ENCODE measurements at regions not wholly inside any gene's neighbourhood (a gene's known extent, or its start where the extent isn't known, plus 50 kb on each side); places are given as distances from the start of the nearest gene placed in this dataset.

- H3K27ac ChIP-seq: no peak overlapping the region
- H3K27me3 ChIP-seq: no peaks in the 10 kb centered on the region
- no peaks in the 10 kb centered on the region for H3K9me3 ChIP-seq
- no peak for TF ChIP-seq CTCF (IDR thresholded peaks at IDR 0.05)
- H3K36me3 ChIP-seq: no peaks in the 10 kb centered on the region
- no peaks in the 10 kb centered on the region for H3K4me1 ChIP-seq (ENCODE audit: control insufficient read depth in 1 of 2, insufficient read depth in 1 of 2, low read depth in 1 of 2, low read length in 1 of 2)
- H3K4me3 ChIP-seq (ENCODE audit: low read depth in 1 of 2, low read length in 1 of 2): no peak overlapping the region
Observed at GRCh38 chr4:181905708-181906107, 337.5 kb upstream of the TENM3 start.

GRCh38 chr4:181908168-181908567 is 335.0 kb upstream of the TENM3 start:
- TF ChIP-seq CTCF (IDR thresholded peaks at IDR 0.05): no peak
- Histone ChIP-seq H3K4me1 (ENCODE audit: control insufficient read depth in 1 of 2, insufficient read depth in 1 of 2, low read depth in 1 of 2, low read length in 1 of 2) (no peaks in the 10 kb centered on the region), H3K27ac (no peak overlapping the region), H3K27me3 (no peaks in the 10 kb centered on the region), H3K4me3 (ENCODE audit: low read depth in 1 of 2, low read length in 1 of 2) (no peak overlapping the region), H3K9me3 (no peaks in the 10 kb centered on the region), H3K36me3 (no peaks in the 10 kb centered on the region)

- Histone ChIP-seq H3K4me1 (ENCODE audit: control insufficient read depth in 1 of 2, insufficient read depth in 1 of 2, low read depth in 1 of 2, low read length in 1 of 2) (no peaks in the 10 kb centered on the region), H3K4me3 (ENCODE audit: low read depth in 1 of 2, low read length in 1 of 2) (no peak overlapping the region), H3K9me3 (no peaks in the 10 kb centered on the region), H3K36me3 (no peaks in the 10 kb centered on the region), H3K27ac (no peak overlapping the region), H3K27me3 (no peaks in the 10 kb centered on the region)
- TF ChIP-seq CTCF (IDR thresholded peaks at IDR 0.05): no peak
Observed at GRCh38 chr4:181909368-181909767, 333.8 kb upstream of the TENM3 start.

GRCh38 chr4:181911420-181911819 is 331.8 kb upstream of the TENM3 start:
- no peak overlapping the region for H3K4me3 ChIP-seq (ENCODE audit: low read depth in 1 of 2, low read length in 1 of 2)
- no peaks in the 10 kb centered on the region for H3K9me3 ChIP-seq
- H3K36me3 ChIP-seq: no peaks in the 10 kb centered on the region
- H3K27me3 ChIP-seq: no peaks in the 10 kb centered on the region
- TF ChIP-seq CTCF (IDR thresholded peaks at IDR 0.05): no peak
- H3K4me1 ChIP-seq (ENCODE audit: control insufficient read depth in 1 of 2, insufficient read depth in 1 of 2, low read depth in 1 of 2, low read length in 1 of 2): no peaks in the 10 kb centered on the region
- H3K27ac ChIP-seq: no peak overlapping the region

- no peak overlapping the region for H3K4me3 ChIP-seq (ENCODE audit: low read depth in 1 of 2, low read length in 1 of 2)
- no peak overlapping the region for H3K27ac ChIP-seq
- H3K36me3 ChIP-seq: no peaks in the 10 kb centered on the region
- TF ChIP-seq CTCF (IDR thresholded peaks at IDR 0.05): no peak
- H3K9me3 ChIP-seq: no peaks in the 10 kb centered on the region
- no peaks in the 10 kb centered on the region for H3K27me3 ChIP-seq
- H3K4me1 ChIP-seq (ENCODE audit: control insufficient read depth in 1 of 2, insufficient read depth in 1 of 2, low read depth in 1 of 2, low read length in 1 of 2): no peaks in the 10 kb centered on the region
Observed at GRCh38 chr4:181933471-181933870, 309.7 kb upstream of the TENM3 start.

- TF ChIP-seq CTCF (IDR thresholded peaks at IDR 0.05): no peak
- H3K4me1 ChIP-seq (ENCODE audit: control insufficient read depth in 1 of 2, insufficient read depth in 1 of 2, low read depth in 1 of 2, low read length in 1 of 2): no peaks in the 10 kb centered on the region
Observed at GRCh38 chr4:181938631-181939030, 304.6 kb upstream of the TENM3 start.

More at GRCh38 chr4:181938631-181939030, 304.6 kb upstream of the TENM3 start:
- Histone ChIP-seq H3K4me3 (ENCODE audit: low read depth in 1 of 2, low read length in 1 of 2) (no peak overlapping the region), H3K27ac (no peak overlapping the region), H3K9me3 (no peaks in the 10 kb centered on the region), H3K36me3 (no peaks in the 10 kb centered on the region), H3K27me3 (no peaks in the 10 kb centered on the region)
